Activated CD8-positive, alpha-beta memory T cell treated with anti-CD3 and anti-CD28 coated beads for 4 hours (primary cell): ENCODE measurements at regions not wholly inside any gene's neighbourhood (a gene's known extent, or its start where the extent isn't known, plus 50 kb on each side); places are given as distances from the start of the nearest gene placed in this dataset.

ENCODE experiments used
- DNase-seq, 2 donors: peaks; one replicate each; pipeline ENCODE4 v3.0.0-alpha.2; 2020; ENCODE audit warnings: low read depth in 2 of 2

GRCh38 chr2:128874608-128875007, 555.9 kb upstream of the HS6ST1 start:
- DNase-seq: no peak

GRCh38 chr2:128876986-128877983, 558.6 kb upstream of the HS6ST1 start:
- DNase-seq: no peak

GRCh38 chr2:128879161-128879560, 560.5 kb upstream of the HS6ST1 start:
- no peak for DNase-seq

- DNase-seq: no peak
Measured at GRCh38 chr2:128894896-128895295, 576.2 kb upstream of the HS6ST1 start.

GRCh38 chr2:128901572-128902391, 583.1 kb upstream of the HS6ST1 start:
- DNase-seq: no peak

- no peak for DNase-seq
Measured at GRCh38 chr2:128903637-128904036, 585.0 kb upstream of the HS6ST1 start.

GRCh38 chr2:128911276-128911675, 592.6 kb upstream of the HS6ST1 start:
- no peak for DNase-seq

GRCh38 chr2:128914320-128914719, 595.7 kb upstream of the HS6ST1 start:
- DNase-seq: no peak

GRCh38 chr2:128921751-128922150, 603.1 kb upstream of the HS6ST1 start:
- DNase-seq: no peak

GRCh38 chr2:128922154-128922553, 603.5 kb upstream of the HS6ST1 start:
- no peak for DNase-seq

GRCh38 chr2:128925631-128926030, 607.0 kb upstream of the HS6ST1 start:
- no peak for DNase-seq

GRCh38 chr2:128930101-128930500, 611.4 kb upstream of the HS6ST1 start:
- DNase-seq: no peak

GRCh38 chr2:128940378-128940777, 621.7 kb upstream of the HS6ST1 start:
- no peak for DNase-seq

- DNase-seq: no peak
Measured at GRCh38 chr2:128941751-128942150, 623.1 kb upstream of the HS6ST1 start.

GRCh38 chr2:128949360-128949759, 630.7 kb upstream of the HS6ST1 start:
- DNase-seq: no peak

- DNase-seq: no peak
Measured at GRCh38 chr2:128950758-128951157, 632.1 kb upstream of the HS6ST1 start.

- no peak for DNase-seq
Measured at GRCh38 chr2:128958241-128958640, 639.6 kb upstream of the HS6ST1 start.

GRCh38 chr2:128967646-128968045, 649.0 kb upstream of the HS6ST1 start:
- no peak for DNase-seq

- no peak for DNase-seq
Measured at GRCh38 chr2:128969374-128969773, 650.7 kb upstream of the HS6ST1 start.

- DNase-seq: no peak
Measured at GRCh38 chr2:128970332-128971116, 651.9 kb upstream of the HS6ST1 start.

GRCh38 chr2:128973566-128973965, 654.9 kb upstream of the HS6ST1 start:
- DNase-seq: no peak

GRCh38 chr2:128978212-128978611, 659.5 kb upstream of the HS6ST1 start:
- DNase-seq: no peak
